DMS 273 (cell line): ENCODE measurements at regions not wholly inside any gene's neighbourhood (a gene's known extent, or its start where the extent isn't known, plus 50 kb on each side); places are given as distances from the start of the nearest gene placed in this dataset.

ENCODE experiments used
- DNase-seq: peaks from one replicate; lab custom pipeline; 2025; ENCODE audit not compliant: unreplicated experiment; lab: John Stamatoyannopoulos, UW

GRCh38 chr6:104326173-104327001 lies 533.3 kb downstream of the HACE1 start:
- no peak for DNase-seq

DNA sequence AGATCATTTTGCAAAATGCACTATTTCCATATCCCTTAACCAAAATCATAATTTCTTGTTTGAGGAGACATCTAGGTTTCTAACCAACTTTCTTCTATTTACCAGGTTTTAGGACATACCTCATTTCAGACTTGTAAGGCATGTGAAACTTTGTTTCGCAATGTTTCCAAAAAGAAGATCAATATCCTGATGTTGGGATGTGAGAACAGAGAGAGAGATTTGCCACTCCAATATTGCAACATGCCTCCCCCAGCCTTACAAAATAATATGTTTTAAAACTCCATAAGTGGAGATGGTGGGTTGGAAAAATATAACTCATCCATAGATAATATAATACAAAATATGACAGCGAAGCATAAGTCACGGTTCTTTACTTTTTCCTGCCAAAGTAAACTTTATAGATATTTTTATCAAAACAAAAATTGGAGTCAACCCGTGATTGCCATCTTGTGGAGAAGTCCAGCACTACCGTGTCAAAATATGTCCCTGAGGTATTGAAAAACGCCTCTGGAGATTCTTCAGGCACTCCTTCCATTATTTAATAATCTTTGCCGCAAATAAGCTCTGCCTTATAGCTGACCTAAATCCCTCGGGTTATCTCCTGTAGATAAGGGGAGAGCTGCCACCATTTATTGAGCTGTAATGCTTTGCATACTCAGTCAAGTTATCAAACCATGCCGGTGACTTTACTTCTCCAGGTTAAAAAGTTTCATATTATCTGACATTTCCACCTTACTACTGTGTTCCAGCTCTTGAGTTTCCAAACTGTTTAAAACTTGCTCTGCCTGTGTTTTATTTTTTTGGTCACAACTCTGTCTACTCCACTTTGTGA lies 534.2 kb downstream of the HACE1 start:
- peak; percentile 61 for DNase-seq

- no peak for DNase-seq
These were observed 535.4 kb downstream of the HACE1 start for GRCh38 chr6:104324301-104324700.

GRCh38 chr6:104322841-104323240 lies 536.9 kb downstream of the HACE1 start:
- DNase-seq = no peak

GRCh38 chr6:104321301-104321700 lies 538.4 kb downstream of the HACE1 start:
- DNase-seq = no peak

DNA sequence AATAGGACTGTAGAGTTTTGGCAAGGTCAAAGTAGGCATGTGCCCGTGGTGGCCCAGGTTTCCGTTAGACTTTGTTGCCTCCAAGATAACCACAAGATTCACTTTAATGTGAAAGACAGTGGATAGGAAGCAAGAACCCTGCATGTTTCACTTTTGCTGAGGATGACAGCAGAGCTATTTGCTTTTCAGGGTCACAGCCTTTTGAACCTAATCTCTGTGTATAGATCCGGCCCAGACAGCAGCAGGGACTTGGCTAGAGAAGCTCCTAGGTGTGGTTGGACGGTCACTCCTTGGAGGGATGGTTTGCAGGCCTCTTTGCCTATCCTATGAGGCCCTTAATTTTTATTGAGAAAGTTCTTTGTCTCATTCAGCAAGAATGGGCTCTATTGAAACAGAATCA lies 538.8 kb downstream of the HACE1 start:
- DNase-seq = no peak

DNA sequence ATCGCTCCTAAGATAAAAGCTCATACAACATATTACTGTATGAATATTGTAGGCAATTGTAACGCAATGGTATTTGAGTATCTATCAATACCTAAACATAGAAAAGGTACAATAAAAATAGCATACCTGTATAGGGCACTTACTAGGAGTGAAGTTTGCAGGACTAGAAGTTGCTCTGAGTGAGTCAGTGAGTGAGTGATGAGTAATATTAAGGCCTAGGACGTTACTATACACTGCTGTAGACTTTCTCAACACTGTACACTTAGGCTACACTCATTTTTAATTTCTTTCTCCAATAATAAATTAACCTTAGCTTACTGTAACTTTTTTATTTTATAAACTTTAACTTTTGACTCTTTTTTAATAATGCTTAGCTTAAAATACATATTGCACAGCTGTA lies 546.9 kb downstream of the HACE1 start:
- DNase-seq = no peak

- no peak for DNase-seq
These were observed 553.5 kb downstream of the HACE1 start for GRCh38 chr6:104306211-104306610.

DNA sequence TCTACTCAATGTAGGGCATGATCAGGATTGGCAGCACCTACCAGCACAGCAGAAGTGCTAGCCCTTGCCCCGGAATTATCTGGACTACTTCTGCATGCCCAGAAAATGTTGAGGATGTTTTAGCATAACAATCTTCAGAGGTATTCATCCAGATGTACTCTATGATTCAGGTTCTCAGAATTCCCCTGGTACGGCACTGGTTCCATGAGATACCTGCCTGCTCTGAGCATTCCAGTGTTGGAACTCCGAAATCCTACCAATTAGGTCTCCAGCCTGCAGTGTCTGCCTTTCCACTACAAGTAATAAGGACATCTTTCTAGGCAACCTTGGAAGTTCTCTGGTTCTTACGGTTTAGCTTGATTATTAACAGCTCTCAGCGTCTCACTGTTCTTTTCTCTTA lies 554.5 kb downstream of the HACE1 start:
- no peak for DNase-seq

- no peak for DNase-seq
These were observed 557.8 kb downstream of the HACE1 start for GRCh38 chr6:104301951-104302350.

GRCh38 chr6:104286641-104287040 lies 573.1 kb downstream of the HACE1 start:
- DNase-seq = no peak

GRCh38 chr6:104284872-104285271 lies 574.8 kb downstream of the HACE1 start:
- DNase-seq = no peak

GRCh38 chr6:104282581-104282980 lies 577.1 kb downstream of the HACE1 start:
- DNase-seq = no peak

DNA sequence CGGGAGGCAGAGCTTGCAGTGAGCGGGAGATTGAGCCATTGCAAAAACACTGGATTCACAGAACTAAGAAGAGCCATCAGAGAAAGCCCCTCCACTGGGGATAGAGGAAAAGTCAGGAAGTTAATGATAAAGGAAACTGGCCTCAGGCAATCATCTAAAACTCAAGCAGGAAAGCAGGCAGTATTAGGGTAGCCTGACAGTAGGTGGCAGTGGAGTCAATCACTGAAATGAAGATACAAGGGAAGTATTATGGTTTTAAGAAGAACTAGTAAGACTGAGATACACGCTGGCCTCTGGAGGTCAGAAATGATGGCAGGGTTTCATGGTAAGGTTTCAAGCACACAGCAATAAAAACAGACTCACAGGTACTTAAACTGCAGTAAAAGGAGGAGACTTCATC lies 578.3 kb downstream of the HACE1 start:
- DNase-seq = no peak

GRCh38 chr6:104268389-104268788 lies 591.3 kb downstream of the HACE1 start:
- DNase-seq = no peak

- DNase-seq = no peak
These were observed 592.8 kb downstream of the HACE1 start for GRCh38 chr6:104266922-104267321.

GRCh38 chr6:104256646-104257045 lies 603.1 kb downstream of the HACE1 start:
- DNase-seq = no peak

DNA sequence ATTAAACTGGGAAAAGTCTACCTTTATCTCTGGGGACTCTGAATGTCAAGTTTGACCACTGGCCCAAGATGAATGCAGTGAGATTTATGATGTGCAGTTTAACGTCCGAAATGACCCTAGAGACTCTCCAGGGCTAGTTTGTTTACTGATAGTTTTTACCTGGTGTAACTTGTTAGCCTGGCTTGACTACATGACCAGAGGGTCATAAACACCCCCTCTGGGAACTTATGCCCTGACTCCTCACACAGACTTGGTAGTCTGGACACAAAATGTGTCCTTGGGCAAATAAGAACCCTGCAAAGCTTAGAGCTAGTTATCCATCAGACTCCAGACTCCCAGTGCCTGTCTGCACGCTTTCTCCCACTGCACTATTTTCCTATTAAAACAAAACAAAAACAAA lies 606.5 kb downstream of the HACE1 start:
- DNase-seq = no peak

GRCh38 chr6:104252276-104252675 lies 607.4 kb downstream of the HACE1 start:
- DNase-seq = no peak

DNA sequence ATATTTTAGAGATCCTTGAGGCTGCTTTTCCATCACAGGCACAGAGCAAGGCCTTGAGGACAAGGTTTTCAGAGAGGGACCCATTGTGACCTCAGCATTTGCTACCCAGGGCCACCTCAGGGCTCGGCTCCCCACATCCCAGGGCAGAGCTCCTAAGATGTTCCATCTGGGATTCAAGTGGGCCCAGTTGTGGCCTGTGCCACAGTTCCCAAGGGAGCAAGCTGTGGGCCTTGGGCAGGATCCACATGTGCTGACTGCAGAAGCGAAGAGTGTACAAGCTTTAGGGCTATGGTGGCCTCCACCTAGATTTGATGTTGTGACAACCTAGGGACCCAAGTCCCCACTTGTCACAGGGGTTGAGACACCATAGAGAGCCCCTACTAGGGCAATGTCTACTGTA lies 608.1 kb downstream of the HACE1 start:
- DNase-seq = no peak

GRCh38 chr6:104240865-104241264 lies 618.9 kb downstream of the HACE1 start:
- no peak for DNase-seq

GRCh38 chr6:104239971-104240370 lies 619.7 kb downstream of the HACE1 start:
- DNase-seq = no peak
